ENCODE measurements at regions not wholly inside any gene's neighbourhood (a gene's known extent, or its start where the extent isn't known, plus 50 kb on each side); places are given as distances from the start of the nearest gene placed in this dataset.
"Not testable (repeated sequence)": the region's sequence is repeated elsewhere in the genome, so short reads cannot be mapped to it uniquely, and the experiment has no call there.

DNA sequence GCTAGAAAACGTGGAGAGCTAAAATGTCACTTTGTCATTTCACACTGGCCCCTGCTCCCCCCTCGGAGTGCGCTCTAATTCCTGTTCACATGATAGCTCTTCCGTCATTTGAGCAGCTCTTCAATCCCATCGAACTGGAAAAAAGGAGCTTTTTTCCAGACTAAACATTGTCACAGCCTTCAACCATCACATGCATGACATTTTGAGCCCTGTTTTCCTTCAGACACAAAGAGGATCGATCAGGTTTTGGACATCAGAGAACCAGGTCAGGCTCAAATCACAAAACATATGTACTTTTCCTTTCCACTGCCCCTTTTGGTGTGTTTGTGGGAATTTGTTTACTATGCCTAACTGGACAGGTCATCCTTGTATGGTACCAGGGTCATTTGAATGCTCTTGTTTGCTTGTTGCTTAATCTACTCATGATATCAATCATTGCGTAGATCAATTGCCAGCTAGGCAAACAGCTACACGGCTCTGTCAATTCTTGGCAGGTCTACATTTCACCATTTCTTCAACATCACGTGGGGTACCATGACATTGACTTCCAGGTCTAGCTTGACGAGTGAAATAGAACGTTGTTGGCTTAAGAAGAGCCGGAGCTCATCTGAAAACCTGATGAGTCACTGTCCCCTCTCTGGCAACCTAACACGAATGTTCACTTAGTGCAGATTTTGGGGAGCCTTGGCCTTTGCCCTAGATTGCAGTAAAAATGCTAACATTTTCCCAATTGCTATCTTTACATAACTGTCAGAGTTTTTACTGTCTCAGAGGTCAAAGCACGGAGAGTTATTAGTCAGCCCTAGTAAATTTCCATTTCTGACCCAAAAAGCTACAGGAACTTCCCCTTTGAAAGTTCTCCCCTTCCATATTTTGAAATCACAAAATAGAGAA lies 87.3 kb downstream of the LYZL2 start:
- TF ChIP-seq, protein P1, sequence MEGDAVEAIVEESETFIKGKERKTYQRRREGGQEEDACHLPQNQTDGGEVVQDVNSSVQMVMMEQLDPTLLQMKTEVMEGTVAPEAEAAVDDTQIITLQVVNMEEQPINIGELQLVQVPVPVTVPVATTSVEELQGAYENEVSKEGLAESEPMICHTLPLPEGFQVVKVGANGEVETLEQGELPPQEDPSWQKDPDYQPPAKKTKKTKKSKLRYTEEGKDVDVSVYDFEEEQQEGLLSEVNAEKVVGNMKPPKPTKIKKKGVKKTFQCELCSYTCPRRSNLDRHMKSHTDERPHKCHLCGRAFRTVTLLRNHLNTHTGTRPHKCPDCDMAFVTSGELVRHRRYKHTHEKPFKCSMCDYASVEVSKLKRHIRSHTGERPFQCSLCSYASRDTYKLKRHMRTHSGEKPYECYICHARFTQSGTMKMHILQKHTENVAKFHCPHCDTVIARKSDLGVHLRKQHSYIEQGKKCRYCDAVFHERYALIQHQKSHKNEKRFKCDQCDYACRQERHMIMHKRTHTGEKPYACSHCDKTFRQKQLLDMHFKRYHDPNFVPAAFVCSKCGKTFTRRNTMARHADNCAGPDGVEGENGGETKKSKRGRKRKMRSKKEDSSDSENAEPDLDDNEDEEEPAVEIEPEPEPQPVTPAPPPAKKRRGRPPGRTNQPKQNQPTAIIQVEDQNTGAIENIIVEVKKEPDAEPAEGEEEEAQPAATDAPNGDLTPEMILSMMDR (IDR thresholded peaks at IDR 0.05; ENCODE audit: insufficient read depth, low read depth, low read length): no peak
- H3K4me3 ChIP-seq (ENCODE audit: low read depth, low read length): no peak overlapping the region
- peak; percentile 67 for DNase-seq (ENCODE audit: low read depth)

DNA sequence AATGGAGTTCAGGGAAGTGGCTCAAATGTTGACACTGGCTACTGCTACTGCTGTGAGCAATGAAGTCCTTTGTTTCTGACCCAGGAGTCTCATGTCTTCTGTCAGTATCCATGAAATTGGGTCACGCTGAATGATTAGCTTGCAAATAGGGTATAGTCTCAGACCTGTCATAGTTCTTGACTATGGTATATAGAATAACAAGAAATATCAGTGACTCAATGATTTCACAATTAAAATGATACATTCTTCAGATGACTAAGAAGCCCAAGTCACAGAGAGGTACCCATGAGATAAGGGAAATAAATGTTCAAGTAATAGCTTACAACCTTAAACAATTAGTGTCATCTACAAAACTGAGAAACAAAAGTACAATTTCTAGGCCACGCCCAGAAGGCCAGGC lies 89.3 kb downstream of the LYZL2 start:
- H3K4me3 ChIP-seq (ENCODE audit: low read depth, low read length): no peak overlapping the region
- TF ChIP-seq, protein P1 (IDR thresholded peaks at IDR 0.05; ENCODE audit: insufficient read depth, low read depth, low read length): no peak
- DNase-seq (ENCODE audit: low read depth): no peak

DNA sequence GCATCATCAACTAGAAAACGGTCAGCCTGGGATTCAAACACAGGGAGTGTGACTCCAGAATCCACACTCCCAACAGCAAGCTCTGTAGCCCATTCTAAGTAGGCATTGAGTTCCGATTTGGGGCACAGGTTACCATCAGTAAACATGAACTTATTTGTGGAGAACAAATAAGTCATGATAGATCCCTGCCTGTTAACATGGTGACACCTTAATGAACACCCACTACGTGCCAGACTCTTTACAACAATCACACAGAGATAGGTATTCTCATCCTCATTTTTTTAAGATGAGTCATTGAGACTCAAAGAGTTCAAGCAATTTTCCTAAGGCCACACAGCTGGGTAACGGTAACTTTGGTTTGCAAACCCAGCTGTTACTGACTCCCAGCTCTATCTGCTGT lies 91.5 kb downstream of the LYZL2 start:
- TF ChIP-seq, protein P1 (IDR thresholded peaks at IDR 0.05; ENCODE audit: insufficient read depth, low read depth, low read length): no peak
- H3K4me3 ChIP-seq (ENCODE audit: low read depth, low read length): no peak overlapping the region
- DNase-seq (ENCODE audit: low read depth): peak; percentile 58

DNA sequence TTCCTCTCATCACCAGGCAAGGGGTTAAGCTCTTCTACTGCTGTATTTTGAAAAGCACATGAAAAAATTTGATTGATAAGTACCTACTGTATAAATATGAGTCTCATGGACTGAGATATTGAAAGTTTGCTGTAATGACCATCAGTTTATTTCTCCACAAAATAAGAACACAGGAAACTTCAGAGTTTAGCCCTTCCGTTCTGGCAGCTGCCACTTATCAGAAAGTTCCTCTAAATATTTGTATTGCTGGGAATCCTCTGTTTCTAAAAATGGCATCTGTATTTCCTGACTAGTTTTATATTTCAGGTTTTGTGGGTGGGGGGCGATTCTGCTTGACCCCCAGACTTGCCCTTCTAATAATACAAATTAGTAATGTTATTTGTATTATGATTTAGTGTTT lies 92.0 kb downstream of the LYZL2 start:
- DNase-seq (ENCODE audit: low read depth): no peak
- TF ChIP-seq, protein P1 (IDR thresholded peaks at IDR 0.05; ENCODE audit: insufficient read depth, low read depth, low read length): no peak
- H3K4me3 ChIP-seq (ENCODE audit: low read depth, low read length): no peak overlapping the region

DNA sequence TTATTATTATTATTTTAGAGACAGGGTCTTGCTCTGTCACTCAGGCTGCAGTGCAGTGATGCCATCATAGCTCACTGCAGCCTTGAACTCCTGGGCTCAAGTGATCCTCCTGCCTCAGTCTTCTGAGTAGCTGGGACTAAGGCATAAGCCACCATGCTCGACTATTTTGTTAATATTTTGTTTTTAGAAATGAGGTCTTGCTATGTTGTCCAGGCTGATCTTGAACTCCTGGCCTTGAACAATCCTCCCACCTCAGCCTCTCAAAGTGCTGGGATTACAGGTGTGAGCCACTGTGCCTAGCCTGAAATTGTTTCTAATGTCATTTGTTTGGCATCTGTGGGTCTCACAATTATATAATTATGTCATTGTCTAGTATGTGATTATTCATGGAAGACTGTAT lies 92.4 kb downstream of the LYZL2 start:
- DNase-seq (ENCODE audit: low read depth); H3K4me3 ChIP-seq (ENCODE audit: low read depth, low read length): not testable (repeated sequence)

DNA sequence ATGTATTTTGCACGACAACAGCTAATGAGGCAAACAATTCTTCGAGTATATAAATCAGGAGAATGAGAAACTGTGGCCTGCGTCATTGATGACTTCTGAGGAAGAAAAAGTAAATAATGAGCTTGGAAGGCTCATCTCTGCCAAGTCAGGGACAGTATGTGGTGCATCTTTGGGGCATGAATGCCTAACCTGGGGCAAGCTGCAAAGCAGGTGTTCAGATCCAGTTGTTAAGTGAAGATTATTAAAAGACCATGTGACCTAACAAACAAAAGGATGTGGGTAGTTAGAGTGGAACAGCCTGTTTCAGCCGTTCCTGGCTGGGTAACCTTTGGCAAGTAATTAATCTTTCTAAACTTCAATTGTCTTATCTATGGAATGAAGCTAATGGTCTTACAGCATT lies 93.0 kb downstream of the LYZL2 start:
- TF ChIP-seq, protein P1 (IDR thresholded peaks at IDR 0.05; ENCODE audit: insufficient read depth, low read depth, low read length): no peak
- H3K4me3 ChIP-seq (ENCODE audit: low read depth, low read length): no peak overlapping the region
- no peak for DNase-seq (ENCODE audit: low read depth)

DNA sequence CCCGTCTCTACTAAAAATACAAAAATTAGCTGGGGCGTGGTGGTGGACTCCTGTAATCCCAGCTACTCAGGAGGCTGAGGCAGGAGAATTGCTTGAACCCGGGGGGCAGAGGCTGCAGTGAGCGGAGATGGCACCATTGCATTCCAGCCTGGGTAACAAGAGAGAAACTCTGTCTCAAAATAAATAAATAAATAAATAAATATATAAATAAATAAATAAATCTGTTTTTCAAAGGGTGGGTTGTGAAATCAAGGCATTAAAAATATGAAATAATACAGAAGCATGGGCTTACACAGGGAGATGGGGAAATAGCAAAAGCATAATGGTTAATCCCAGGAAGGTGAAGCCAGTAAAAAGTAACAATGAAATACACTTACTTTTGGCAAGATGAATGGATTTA lies 93.9 kb downstream of the LYZL2 start:
- no peak overlapping the region for H3K4me3 ChIP-seq (ENCODE audit: low read depth, low read length)
- no peak for DNase-seq (ENCODE audit: low read depth)

More for the DNA sequence above, 93.9 kb downstream of the LYZL2 start:
- TF ChIP-seq, protein P1 (IDR thresholded peaks at IDR 0.05; ENCODE audit: insufficient read depth, low read depth, low read length): no peak
